SK-N-SH treated with all-trans-retinoic acid at 6 μM for 48 hours (cell line): ENCODE measurements at regions not wholly inside any gene's neighbourhood (a gene's known extent, or its start where the extent isn't known, plus 50 kb on each side); places are given as distances from the start of the nearest gene placed in this dataset.

Source experiments
- ATAC-seq: fragments of 200-7000 bp; cut with Tn5 transposase; 3 replicates; pipeline ENCODE4 v1.9.1; 2020; ENCODE audit warnings: mild to moderate bottlenecking, moderate library complexity
- ARNTL ChIP-seq: fragments of 450-650 bp; formaldehyde crosslinking; IDR thresholded peaks from 2 replicates; pipeline ENCODE4 v1.5.0; 2020; ENCODE audit warnings: low read depth, mild to moderate bottlenecking, moderate library complexity, borderline replicate concordance
- BACH2 ChIP-seq: fragments of 250-450 bp; sonication (Bioruptor Pico); IDR thresholded peaks from 2 replicates; pipeline ENCODE4 v1.9.0; 2021; ENCODE audit warnings: mild to moderate bottlenecking, borderline replicate concordance
- CREB5 ChIP-seq: fragments of 250-450 bp; sonication (Bioruptor Pico); IDR thresholded peaks from 2 replicates; pipeline ENCODE4 v1.5.1; 2020; ENCODE audit warnings: low read depth, mild to moderate bottlenecking, moderate library complexity
- CSDC2 ChIP-seq: fragments of 250-450 bp; sonication (Bioruptor Pico); IDR thresholded peaks from 2 replicates; pipeline ENCODE4 v1.5.0; 2020; ENCODE audit warnings: mild to moderate bottlenecking, moderate library complexity
- ESRRG ChIP-seq: fragments of 250-450 bp; sonication (Bioruptor Pico); IDR thresholded peaks from 2 replicates; pipeline ENCODE4 v1.6.1; 2021; ENCODE audit warnings: mild to moderate bottlenecking
- GLIS3 ChIP-seq: fragments of 250-450 bp; sonication (Bioruptor Pico); IDR thresholded peaks from 2 replicates; pipeline ENCODE4 v1.5.0; 2020; ENCODE audit warnings: mild to moderate bottlenecking, moderate library complexity
- ISL1 ChIP-seq: fragments of 250-450 bp; sonication (Bioruptor Pico); IDR thresholded peaks from 2 replicates; pipeline ENCODE4 v2.1.2; 2022; ENCODE audit warnings: mild to moderate bottlenecking, moderate library complexity
- OSR1 ChIP-seq: fragments of 250-450 bp; sonication (Bioruptor Pico); IDR thresholded peaks from 2 replicates; pipeline ENCODE4 v1.8.0; 2022; ENCODE audit warnings: moderate library complexity, mild to moderate bottlenecking, inconsistent platforms
- POU6F1 ChIP-seq: fragments of 250-450 bp; sonication (Bioruptor Pico); IDR thresholded peaks from 2 replicates; pipeline ENCODE4 v1.8.0; 2021; ENCODE audit warnings: low read depth, mild to moderate bottlenecking, moderate library complexity, borderline replicate concordance
- PPARA ChIP-seq: fragments of 250-450 bp; sonication (Bioruptor Pico); IDR thresholded peaks from 2 replicates; pipeline ENCODE4 v1.5.0; 2020; ENCODE audit warnings: mild to moderate bottlenecking, borderline replicate concordance
- RARB ChIP-seq: fragments of 250-450 bp; sonication (Bioruptor Pico); IDR thresholded peaks from 2 replicates; pipeline ENCODE4 v1.8.0; 2021; ENCODE audit warnings: mild to moderate bottlenecking, moderate library complexity
- SNAI2 ChIP-seq: fragments of 250-450 bp; sonication (Bioruptor Pico); IDR thresholded peaks from 2 replicates; pipeline ENCODE4 v1.5.0; 2020; ENCODE audit warnings: mild to moderate bottlenecking, moderate library complexity
- TCF4 ChIP-seq: fragments of 250-450 bp; sonication (Bioruptor Pico); IDR thresholded peaks from 2 replicates; pipeline ENCODE4 v1.8.0; 2021; ENCODE audit warnings: mild to moderate bottlenecking, moderate library complexity, borderline replicate concordance
- TOX ChIP-seq: fragments of 250-450 bp; sonication (Bioruptor Pico); IDR thresholded peaks from 2 replicates; pipeline ENCODE4 v1.8.0; 2021; ENCODE audit warnings: mild to moderate bottlenecking, moderate library complexity, borderline replicate concordance
- TSHZ2 ChIP-seq: fragments of 250-450 bp; sonication (Bioruptor Pico); IDR thresholded peaks from 2 replicates; pipeline ENCODE4 v1.5.0; 2020; ENCODE audit warnings: mild to moderate bottlenecking, moderate library complexity
- ZC3H10 ChIP-seq: fragments of 250-450 bp; sonication (Bioruptor Pico); IDR thresholded peaks from 2 replicates; pipeline ENCODE4 v1.5.1; 2021; ENCODE audit warnings: mild to moderate bottlenecking, moderate library complexity
- ZFP3 ChIP-seq: fragments of 250-450 bp; sonication (Bioruptor Pico); IDR thresholded peaks from 2 replicates; pipeline ENCODE4 v1.5.0; 2020; ENCODE audit warnings: mild to moderate bottlenecking, moderate library complexity
- ZNF565 ChIP-seq: fragments of 450-650 bp; formaldehyde crosslinking; conservative IDR thresholded peaks from 2 replicates; pipeline ENCODE4 v1.5.0; 2020; ENCODE audit warnings: low read depth, mild to moderate bottlenecking, moderate library complexity
- ZNF70 ChIP-seq: fragments of 450-650 bp; formaldehyde crosslinking; IDR thresholded peaks from 2 replicates; pipeline ENCODE4 v1.5.0; 2020; ENCODE audit warnings: mild to moderate bottlenecking, moderate library complexity
- ZNF8 ChIP-seq: fragments of 450-650 bp; formaldehyde crosslinking; IDR thresholded peaks from 2 replicates; pipeline ENCODE4 v1.5.0; 2020; ENCODE audit warnings: mild to moderate bottlenecking, moderate library complexity
- TF ChIP-seq, protein P1 (sequence below): fragments of 250-450 bp; sonication (Bioruptor Pico); IDR thresholded peaks from 2 replicates; pipeline ENCODE4 v1.8.0; 2020; ENCODE audit warnings: mild to moderate bottlenecking, moderate library complexity, borderline replicate concordance
- TF ChIP-seq, protein P2 (sequence below): fragments of 250-450 bp; sonication (Bioruptor Pico); IDR thresholded peaks from 2 replicates; pipeline ENCODE4 v1.5.1; 2021; ENCODE audit warnings: mild to moderate bottlenecking, moderate library complexity

GRCh38 chr10:111148025-111148424 lies 71.2 kb downstream of the ADRA2A start:
- no peak for ATAC-seq
- TF ChIP-seq BACH2 (CRISPR knock-in tag) (no peak), GLIS3 (CRISPR knock-in tag) (no peak), TCF4 (CRISPR knock-in tag) (no peak), ZNF565 (CRISPR knock-in tag) (no peak), CREB5 (CRISPR knock-in tag) (no peak), ZNF8 (CRISPR knock-in tag) (no peak), SNAI2 (CRISPR knock-in tag) (no peak), ZFP3 (CRISPR knock-in tag) (no peak), TSHZ2 (CRISPR knock-in tag) (no peak), OSR1 (CRISPR knock-in tag) (no peak), ISL1 (CRISPR knock-in tag) (no peak), TOX (CRISPR knock-in tag) (no peak), ZNF70 (no peak), PPARA (CRISPR knock-in tag) (no peak), ARNTL (CRISPR knock-in tag) (no peak), ESRRG (CRISPR knock-in tag) (no peak), CSDC2 (no peak), RARB (CRISPR knock-in tag) (no peak)
- TF ChIP-seq, protein P1, sequence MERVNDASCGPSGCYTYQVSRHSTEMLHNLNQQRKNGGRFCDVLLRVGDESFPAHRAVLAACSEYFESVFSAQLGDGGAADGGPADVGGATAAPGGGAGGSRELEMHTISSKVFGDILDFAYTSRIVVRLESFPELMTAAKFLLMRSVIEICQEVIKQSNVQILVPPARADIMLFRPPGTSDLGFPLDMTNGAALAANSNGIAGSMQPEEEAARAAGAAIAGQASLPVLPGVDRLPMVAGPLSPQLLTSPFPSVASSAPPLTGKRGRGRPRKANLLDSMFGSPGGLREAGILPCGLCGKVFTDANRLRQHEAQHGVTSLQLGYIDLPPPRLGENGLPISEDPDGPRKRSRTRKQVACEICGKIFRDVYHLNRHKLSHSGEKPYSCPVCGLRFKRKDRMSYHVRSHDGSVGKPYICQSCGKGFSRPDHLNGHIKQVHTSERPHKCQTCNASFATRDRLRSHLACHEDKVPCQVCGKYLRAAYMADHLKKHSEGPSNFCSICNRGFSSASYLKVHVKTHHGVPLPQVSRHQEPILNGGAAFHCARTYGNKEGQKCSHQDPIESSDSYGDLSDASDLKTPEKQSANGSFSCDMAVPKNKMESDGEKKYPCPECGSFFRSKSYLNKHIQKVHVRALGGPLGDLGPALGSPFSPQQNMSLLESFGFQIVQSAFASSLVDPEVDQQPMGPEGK, result no peak
- TF ChIP-seq, protein P2, sequence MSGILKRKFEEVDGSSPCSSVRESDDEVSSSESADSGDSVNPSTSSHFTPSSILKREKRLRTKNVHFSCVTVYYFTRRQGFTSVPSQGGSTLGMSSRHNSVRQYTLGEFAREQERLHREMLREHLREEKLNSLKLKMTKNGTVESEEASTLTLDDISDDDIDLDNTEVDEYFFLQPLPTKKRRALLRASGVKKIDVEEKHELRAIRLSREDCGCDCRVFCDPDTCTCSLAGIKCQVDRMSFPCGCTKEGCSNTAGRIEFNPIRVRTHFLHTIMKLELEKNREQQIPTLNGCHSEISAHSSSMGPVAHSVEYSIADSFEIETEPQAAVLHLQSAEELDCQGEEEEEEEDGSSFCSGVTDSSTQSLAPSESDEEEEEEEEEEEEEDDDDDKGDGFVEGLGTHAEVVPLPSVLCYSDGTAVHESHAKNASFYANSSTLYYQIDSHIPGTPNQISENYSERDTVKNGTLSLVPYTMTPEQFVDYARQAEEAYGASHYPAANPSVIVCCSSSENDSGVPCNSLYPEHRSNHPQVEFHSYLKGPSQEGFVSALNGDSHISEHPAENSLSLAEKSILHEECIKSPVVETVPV, result no peak

DNA sequence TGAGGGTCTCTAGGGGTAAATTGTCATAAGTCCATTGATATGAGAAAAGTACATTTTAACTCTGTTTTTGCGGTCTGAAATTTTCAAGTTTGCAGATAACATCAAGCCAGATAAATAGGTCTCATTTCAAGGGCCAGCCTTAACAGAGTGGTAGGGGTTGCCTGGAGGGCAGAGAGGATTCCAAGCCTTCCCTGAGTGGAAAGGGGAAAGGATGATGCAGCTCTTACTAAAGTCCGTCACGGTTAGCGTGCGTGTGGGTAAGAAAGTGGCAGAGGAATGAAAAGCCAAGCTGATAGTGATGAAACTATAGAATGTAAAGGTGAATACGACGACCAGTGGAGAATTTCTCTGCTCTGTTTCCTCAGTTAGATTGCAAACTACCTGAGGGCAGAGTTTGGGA lies 71.6 kb downstream of the ADRA2A start:
- TF ChIP-seq TSHZ2 (CRISPR knock-in tag) (no peak), PPARA (CRISPR knock-in tag) (no peak), OSR1 (CRISPR knock-in tag) (no peak), ZC3H10 (CRISPR knock-in tag) (no peak), ZFP3 (CRISPR knock-in tag) (no peak), RARB (CRISPR knock-in tag) (no peak), ARNTL (CRISPR knock-in tag) (no peak), ZNF70 (no peak), TCF4 (CRISPR knock-in tag) (no peak), GLIS3 (CRISPR knock-in tag) (no peak), TOX (CRISPR knock-in tag) (no peak), ESRRG (CRISPR knock-in tag) (no peak), ZNF565 (CRISPR knock-in tag) (no peak), SNAI2 (CRISPR knock-in tag) (no peak), ZNF8 (CRISPR knock-in tag) (no peak), POU6F1 (no peak), CSDC2 (no peak), BACH2 (CRISPR knock-in tag) (no peak)
- TF ChIP-seq, protein P2, result no peak
- TF ChIP-seq, protein P1, result no peak
- no peak for ATAC-seq
